ENCODE measurements at regions not wholly inside any gene's neighbourhood (a gene's known extent, or its start where the extent isn't known, plus 50 kb on each side); places are given as distances from the start of the nearest gene placed in this dataset.
A peak's percentile ranks its signal among the peaks of the same experiment; 100 is the strongest.

DNA sequence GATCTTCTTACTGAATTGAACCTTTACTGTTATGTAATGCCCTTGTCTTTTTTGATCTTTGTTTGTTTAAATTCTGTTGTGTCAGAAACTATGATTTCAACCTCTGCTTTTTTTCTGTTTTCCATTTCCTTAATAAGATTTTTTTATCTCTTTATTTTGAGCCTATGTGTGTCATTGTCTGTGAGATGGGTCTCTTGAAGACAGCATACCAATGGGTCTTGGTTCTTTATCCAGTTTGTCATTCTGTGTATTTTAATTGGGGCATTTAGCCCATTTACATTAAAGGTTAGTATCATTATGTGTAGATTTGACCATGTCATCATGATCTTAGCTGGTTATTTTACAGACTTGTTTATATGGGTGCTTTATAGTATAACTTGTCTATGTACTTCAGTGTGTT lies 1803.3 kb downstream of the SLITRK5 start:
- FAIRE-seq (no peak), DNase-seq (ENCODE audit: insufficient read length, low spot score) (no peak)
- TF ChIP-seq, protein P1, sequence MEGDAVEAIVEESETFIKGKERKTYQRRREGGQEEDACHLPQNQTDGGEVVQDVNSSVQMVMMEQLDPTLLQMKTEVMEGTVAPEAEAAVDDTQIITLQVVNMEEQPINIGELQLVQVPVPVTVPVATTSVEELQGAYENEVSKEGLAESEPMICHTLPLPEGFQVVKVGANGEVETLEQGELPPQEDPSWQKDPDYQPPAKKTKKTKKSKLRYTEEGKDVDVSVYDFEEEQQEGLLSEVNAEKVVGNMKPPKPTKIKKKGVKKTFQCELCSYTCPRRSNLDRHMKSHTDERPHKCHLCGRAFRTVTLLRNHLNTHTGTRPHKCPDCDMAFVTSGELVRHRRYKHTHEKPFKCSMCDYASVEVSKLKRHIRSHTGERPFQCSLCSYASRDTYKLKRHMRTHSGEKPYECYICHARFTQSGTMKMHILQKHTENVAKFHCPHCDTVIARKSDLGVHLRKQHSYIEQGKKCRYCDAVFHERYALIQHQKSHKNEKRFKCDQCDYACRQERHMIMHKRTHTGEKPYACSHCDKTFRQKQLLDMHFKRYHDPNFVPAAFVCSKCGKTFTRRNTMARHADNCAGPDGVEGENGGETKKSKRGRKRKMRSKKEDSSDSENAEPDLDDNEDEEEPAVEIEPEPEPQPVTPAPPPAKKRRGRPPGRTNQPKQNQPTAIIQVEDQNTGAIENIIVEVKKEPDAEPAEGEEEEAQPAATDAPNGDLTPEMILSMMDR (IDR thresholded peaks at IDR 0.05; ENCODE audit: insufficient read depth, missing control alignments) = no peak

DNA sequence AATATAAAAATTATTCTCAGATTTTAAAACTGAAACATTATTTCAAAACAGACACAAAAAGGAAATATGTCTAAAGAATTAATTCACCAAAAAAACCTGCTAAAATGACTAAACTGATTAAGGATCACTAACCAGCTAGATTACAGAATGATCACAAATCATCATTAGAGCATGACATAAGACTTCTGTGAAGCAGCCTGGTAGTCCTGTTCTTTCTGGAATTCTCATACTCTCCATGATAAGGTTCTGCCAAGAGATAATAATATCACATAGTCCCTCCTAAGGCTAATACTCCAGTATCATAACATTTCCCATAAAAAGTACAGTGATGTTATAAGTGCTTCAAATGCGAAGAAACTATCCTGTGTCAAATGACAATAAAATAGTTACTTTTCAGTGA lies 1814.9 kb downstream of the SLITRK5 start:
- TF ChIP-seq, protein P1 (IDR thresholded peaks at IDR 0.05; ENCODE audit: insufficient read depth, missing control alignments) = no peak
- peak; percentile 68 for FAIRE-seq
- no peak for DNase-seq (ENCODE audit: insufficient read length, low spot score)

DNA sequence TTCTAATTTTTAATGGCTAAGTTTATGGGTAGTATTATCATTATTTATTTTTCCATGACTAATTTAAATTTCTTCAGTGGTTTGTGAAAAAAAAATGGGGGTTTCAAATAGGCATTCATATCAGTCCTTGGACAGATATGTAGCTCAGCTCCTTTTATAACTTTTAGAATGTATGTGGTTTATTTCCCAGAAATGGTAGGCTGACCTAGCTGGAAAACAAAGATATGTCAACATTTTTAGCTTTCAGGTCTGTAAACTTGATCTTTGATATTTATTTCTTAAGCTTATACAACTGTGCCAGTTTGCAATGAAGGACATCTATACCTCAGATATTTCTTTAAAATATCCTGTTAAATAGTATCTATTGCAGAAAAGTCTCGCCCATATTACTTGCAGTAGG lies 1815.5 kb downstream of the SLITRK5 start:
- FAIRE-seq (no peak), DNase-seq (ENCODE audit: insufficient read length, low spot score) (no peak)
- TF ChIP-seq, protein P1 (IDR thresholded peaks at IDR 0.05; ENCODE audit: insufficient read depth, missing control alignments) = no peak

DNA sequence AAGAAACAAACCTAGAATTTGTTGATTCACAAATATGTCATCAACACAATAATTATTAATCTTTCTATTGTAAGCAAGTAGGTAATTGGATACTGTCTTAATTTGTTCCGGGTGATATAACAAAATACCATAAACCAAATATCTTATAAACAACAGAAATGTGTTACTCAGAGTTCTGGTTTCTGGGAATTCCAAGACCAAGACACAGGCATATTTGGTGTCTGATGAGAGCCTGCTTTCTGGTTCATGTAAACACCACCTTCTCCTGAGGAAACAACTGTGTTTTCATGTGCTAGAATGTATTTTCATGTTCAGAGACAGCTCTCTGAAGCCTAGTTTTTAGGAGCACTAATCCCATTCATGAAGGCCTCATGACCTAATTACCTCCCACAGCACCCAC lies 1819.5 kb downstream of the SLITRK5 start:
- DNase-seq (ENCODE audit: insufficient read length, low spot score) = no peak
- TF ChIP-seq, protein P1 (IDR thresholded peaks at IDR 0.05; ENCODE audit: insufficient read depth, missing control alignments) = no peak
- FAIRE-seq = no peak

DNA sequence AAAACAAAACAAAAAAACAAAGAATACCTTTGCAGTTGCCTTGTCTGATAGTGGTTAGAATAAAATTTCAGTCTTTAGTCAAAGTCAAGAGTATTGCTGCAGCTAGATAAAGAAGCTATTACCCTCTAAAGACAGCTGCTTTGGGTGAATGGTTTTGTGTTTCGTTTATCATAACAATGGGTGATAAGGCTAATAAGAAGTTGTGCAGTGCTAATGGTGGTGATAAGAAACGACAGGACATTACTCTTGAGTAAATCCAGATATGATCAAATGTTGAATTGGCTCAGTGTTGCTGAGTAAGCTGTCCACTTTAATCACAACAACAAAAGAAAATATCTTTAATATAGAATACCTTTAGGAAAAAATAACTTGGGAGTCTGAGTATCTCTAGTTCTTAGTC lies 1825.3 kb downstream of the SLITRK5 start:
- TF ChIP-seq, protein P1 (IDR thresholded peaks at IDR 0.05; ENCODE audit: insufficient read depth, missing control alignments) = no peak
- no peak for FAIRE-seq
- no peak for DNase-seq (ENCODE audit: insufficient read length, low spot score)

DNA sequence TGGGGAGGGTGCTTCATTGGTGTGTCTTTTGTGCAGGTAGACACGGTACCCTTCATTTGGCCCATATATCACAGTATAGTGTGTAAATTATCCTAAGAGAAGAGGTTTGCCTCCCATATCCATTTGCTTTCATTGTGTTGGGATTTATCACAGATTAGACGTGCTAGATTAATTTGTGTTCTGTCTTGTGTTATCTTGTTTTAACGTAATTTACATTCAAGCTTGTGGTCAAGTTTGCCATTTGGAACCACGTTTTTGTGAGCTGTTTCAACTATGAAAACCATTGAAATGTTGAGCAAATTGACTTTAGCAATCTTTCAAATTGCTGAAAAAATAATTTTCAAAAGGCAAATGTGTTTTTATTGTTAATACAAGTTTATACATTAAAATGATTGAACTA lies 1826.5 kb downstream of the SLITRK5 start:
- DNase-seq (ENCODE audit: insufficient read length, low spot score) = no peak

DNA sequence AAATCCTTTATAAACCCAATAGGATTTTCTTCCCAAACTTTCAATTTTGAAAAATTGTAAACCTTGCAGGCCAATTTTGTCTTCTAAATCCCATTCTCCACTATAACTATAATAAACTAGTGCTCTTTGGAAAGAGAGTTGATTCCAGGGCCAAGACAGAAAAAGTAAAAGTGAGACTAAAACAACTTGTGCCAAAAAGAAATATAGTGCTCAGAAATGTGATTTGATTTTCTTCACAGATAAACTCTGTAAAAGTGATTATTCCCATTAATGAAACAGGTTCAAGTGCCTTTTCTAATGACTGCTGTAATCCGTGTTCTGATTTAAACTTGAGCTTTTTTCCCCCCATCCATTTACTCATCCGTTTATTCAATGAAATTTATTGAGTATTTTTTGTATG lies 1831.1 kb downstream of the SLITRK5 start:
- TF ChIP-seq, protein P1 (IDR thresholded peaks at IDR 0.05; ENCODE audit: insufficient read depth, missing control alignments) = no peak
- FAIRE-seq (no peak), DNase-seq (ENCODE audit: insufficient read length, low spot score) (no peak)

More for the DNA sequence above, 1826.5 kb downstream of the SLITRK5 start:
- TF ChIP-seq, protein P1 (IDR thresholded peaks at IDR 0.05; ENCODE audit: insufficient read depth, missing control alignments) = no peak
- FAIRE-seq = no peak
